ENCODE measurements at regions not wholly inside any gene's neighbourhood (a gene's known extent, or its start where the extent isn't known, plus 50 kb on each side); places are given as distances from the start of the nearest gene placed in this dataset.

GRCh38 chr7:126203185-126203584, 1049.6 kb downstream of the GRM8 start:
- TF ChIP-seq CTCF (IDR thresholded peaks at IDR 0.05) (no peak), POLR2AphosphoS5 (IDR thresholded peaks at IDR 0.05) (no peak), POLR2A (IDR thresholded peaks at IDR 0.05) (no peak)

Measured in prostate gland (tissue), 2 donors.